OCI-LY7 (cell line): ENCODE measurements at regions not wholly inside any gene's neighbourhood (a gene's known extent, or its start where the extent isn't known, plus 50 kb on each side); places are given as distances from the start of the nearest gene placed in this dataset.

Experiments used
- EZH2phosphoT487 ChIP-seq: fragments of 200-600 bp; sonication (generic); IDR thresholded peaks from 2 replicates; pipeline ENCODE4 v1.6.1; 2018; ENCODE audit warnings: low read depth, borderline replicate concordance, mild to moderate bottlenecking, mixed run types, antibody characterized with exemption, low read length, moderate library complexity, mixed read lengths
- TF ChIP-seq, protein P1 (sequence below): fragments of 200-600 bp; sonication (generic); conservative IDR thresholded peaks from 2 replicates; pipeline ENCODE4 v1.5.1; 2014; ENCODE audit warnings: mild to moderate bottlenecking, antibody characterized with exemption, low read length, moderate library complexity, mixed read lengths

DNA sequence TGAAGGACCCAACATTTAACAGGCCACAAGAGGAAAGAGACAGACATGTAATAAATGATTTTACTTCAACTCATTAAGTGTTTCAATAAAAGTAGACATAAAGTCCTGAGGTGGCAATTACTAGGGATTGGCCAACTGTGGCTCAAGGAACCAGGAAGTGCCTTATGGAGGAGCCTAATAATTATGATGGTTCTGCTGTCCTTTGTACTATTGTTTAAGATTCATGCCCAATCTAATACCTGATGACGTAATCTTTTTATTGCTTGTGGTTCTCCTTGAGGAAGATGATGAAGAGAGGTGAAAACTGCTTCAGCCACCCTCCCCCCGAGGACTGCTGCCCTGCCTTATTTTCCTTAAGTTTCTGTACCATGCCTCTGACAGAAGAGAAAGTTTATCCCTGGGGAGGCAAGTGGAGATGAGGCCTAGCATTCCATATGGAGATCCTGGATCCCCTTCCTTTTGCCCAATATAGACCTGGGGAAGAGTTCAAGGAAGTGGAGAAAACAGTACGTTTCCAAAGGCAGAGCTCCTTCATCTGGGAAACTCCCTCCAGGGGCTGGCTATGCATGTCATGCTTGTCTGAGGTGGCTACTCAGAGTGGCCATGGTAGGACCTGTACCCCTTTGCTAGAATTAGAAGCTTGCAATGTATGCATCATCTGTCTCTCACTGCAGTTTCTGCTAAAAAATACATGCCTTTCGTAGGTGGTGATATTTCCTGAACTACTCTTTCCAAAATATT is 56.8 kb upstream of the FAT1 start:
- TF ChIP-seq, protein P1, sequence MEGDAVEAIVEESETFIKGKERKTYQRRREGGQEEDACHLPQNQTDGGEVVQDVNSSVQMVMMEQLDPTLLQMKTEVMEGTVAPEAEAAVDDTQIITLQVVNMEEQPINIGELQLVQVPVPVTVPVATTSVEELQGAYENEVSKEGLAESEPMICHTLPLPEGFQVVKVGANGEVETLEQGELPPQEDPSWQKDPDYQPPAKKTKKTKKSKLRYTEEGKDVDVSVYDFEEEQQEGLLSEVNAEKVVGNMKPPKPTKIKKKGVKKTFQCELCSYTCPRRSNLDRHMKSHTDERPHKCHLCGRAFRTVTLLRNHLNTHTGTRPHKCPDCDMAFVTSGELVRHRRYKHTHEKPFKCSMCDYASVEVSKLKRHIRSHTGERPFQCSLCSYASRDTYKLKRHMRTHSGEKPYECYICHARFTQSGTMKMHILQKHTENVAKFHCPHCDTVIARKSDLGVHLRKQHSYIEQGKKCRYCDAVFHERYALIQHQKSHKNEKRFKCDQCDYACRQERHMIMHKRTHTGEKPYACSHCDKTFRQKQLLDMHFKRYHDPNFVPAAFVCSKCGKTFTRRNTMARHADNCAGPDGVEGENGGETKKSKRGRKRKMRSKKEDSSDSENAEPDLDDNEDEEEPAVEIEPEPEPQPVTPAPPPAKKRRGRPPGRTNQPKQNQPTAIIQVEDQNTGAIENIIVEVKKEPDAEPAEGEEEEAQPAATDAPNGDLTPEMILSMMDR: no peak
- TF ChIP-seq EZH2phosphoT487: no peak
